Caco-2 (cell line): ENCODE measurements at regions not wholly inside any gene's neighbourhood (a gene's known extent, or its start where the extent isn't known, plus 50 kb on each side); places are given as distances from the start of the nearest gene placed in this dataset.

Experiments used
- BruUV-seq: library from RNA; stranded (reverse); fragments of 400-500 nt; replicated peaks from 2 replicates; lab custom pipeline; 2021; lab: Mats Ljungman, UMichigan
- CTCF ChIA-PET: fragments of 300-600 bp; sonication (Branson Sonifier 250); formaldehyde crosslinking; loops from one replicate; lab custom pipeline; 2022; ENCODE audit warnings: antibody characterized with exemption; lab: Charles Lee
- POLR2A ChIA-PET: fragments of 300-600 bp; sonication (Branson Sonifier 250); formaldehyde crosslinking; loops from one replicate; lab custom pipeline; 2022; ENCODE audit warnings: antibody characterized with exemption; lab: Charles Lee
- DNase-seq, 2 experiments: peaks; one replicate each; pipeline versions ENCODE4 v3.0.0 to v3.0.0-alpha.2; 2020 to 2022
- H3K27me3 ChIP-seq: replicated peaks from 2 replicates; pipeline ENCODE4 v1.6.0; 2011; ENCODE audit warnings: low read length; ENCODE audit not compliant: control insufficient read depth, insufficient read depth
- H3K36me3 ChIP-seq: 2 replicates; pipeline ENCODE4 v1.5.1; 2011; ENCODE audit warnings: low read length; ENCODE audit not compliant: control insufficient read depth, insufficient read depth
- H3K4me1 ChIP-seq: fragments of 250-450 bp; sonication (Bioruptor Pico); 2 replicates; pipeline ENCODE4 v1.5.1; 2020; ENCODE audit warnings: mild to moderate bottlenecking
- H3K4me3 ChIP-seq: 2 replicates; pipeline ENCODE4 v1.5.1; 2011; ENCODE audit warnings: low read depth, mild to moderate bottlenecking, control low read depth, low read length
- H3K9me3 ChIP-seq: fragments of 250-450 bp; sonication (Bioruptor Pico); 2 replicates; pipeline ENCODE4 v1.5.1; 2020; ENCODE audit warnings: mild to moderate bottlenecking, moderate library complexity
- H3K27ac Mint-ChIP-seq: one replicate; pipeline ENCODE4 v1.8.0; 2022; ENCODE audit warnings: mixed read lengths; ENCODE audit not compliant: unreplicated experiment
- H3K27me3 Mint-ChIP-seq: one replicate; pipeline ENCODE4 v1.8.0; 2022; ENCODE audit warnings: mixed read lengths; ENCODE audit not compliant: insufficient read depth, unreplicated experiment
- H3K36me3 Mint-ChIP-seq: one replicate; pipeline ENCODE4 v1.8.0; 2022; ENCODE audit warnings: mild to moderate bottlenecking, mixed read lengths; ENCODE audit not compliant: insufficient read depth, unreplicated experiment
- H3K4me1 Mint-ChIP-seq: one replicate; pipeline ENCODE4 v1.8.0; 2022; ENCODE audit warnings: low read depth, mixed read lengths; ENCODE audit not compliant: unreplicated experiment
- H3K4me3 Mint-ChIP-seq: one replicate; pipeline ENCODE4 v1.8.0; 2022; ENCODE audit warnings: mild to moderate bottlenecking, moderate library complexity, mixed read lengths; ENCODE audit not compliant: unreplicated experiment
- H3K9me3 Mint-ChIP-seq: one replicate; pipeline ENCODE4 v1.8.0; 2022; ENCODE audit warnings: mixed read lengths; ENCODE audit not compliant: unreplicated experiment
- CTCF ChIP-seq, 2 experiments: fragments of 200-600 bp in 1 of 2; IDR thresholded peaks; 1 replicate in 1 of 2; 2 replicates in 1 of 2; pipeline versions ENCODE4 v1.5.1 to v1.8.0; 2011 to 2022; ENCODE audit warnings: antibody characterized with exemption in 1 of 2, control low read depth in 1 of 2, inconsistent platforms in 1 of 2, low read depth in 1 of 2, low read length in 1 of 2, mild to moderate bottlenecking in 1 of 2, moderate library complexity in 1 of 2; ENCODE audit not compliant: insufficient read depth in 1 of 2, severe bottlenecking in 1 of 2, unreplicated experiment in 1 of 2
- intact Hi-C: fragments of 100-400 bp; cut with micrococcal nuclease; formaldehyde crosslinking; loops from one replicate; pipeline ENCODE4 v1.10.0; 2022; ENCODE audit not compliant: unreplicated experiment

- Mint-ChIP-seq H3K9me3 (no peaks in the 10 kb centered on the region), H3K27ac (no peak overlapping the region), H3K36me3 (no peaks in the 10 kb centered on the region), H3K4me3 (no peak overlapping the region), H3K4me1 (no peaks in the 10 kb centered on the region), H3K27me3 (no peaks in the 10 kb centered on the region)
- H3K4me1 ChIP-seq: no peaks in the 10 kb centered on the region
- no peak for TF ChIP-seq CTCF (IDR thresholded peaks at IDR 0.05; ENCODE audit: insufficient read depth in 1 of 2, low read depth in 1 of 2, low read length in 1 of 2, severe bottlenecking in 1 of 2, unreplicated experiment in 1 of 2)
- intact Hi-C loops: no loop called here
- POLR2A ChIA-PET: no interaction called here
- no TSS peak for BruUV-seq
- DNase-seq: no peak
- H3K36me3 ChIP-seq: no peaks in the 10 kb centered on the region
- no peaks in the 10 kb centered on the region for H3K9me3 ChIP-seq
- H3K4me3 ChIP-seq: no peak overlapping the region
- H3K27me3 ChIP-seq: no peaks in the 10 kb centered on the region
- CTCF ChIA-PET: no interaction called here
Measured at GRCh38 chr4:138666366-138666765, 349.2 kb upstream of the NOCT start.

- Histone ChIP-seq H3K27me3 (no peaks in the 10 kb centered on the region), H3K9me3 (no peaks in the 10 kb centered on the region), H3K4me1 (no peaks in the 10 kb centered on the region), H3K36me3 (no peaks in the 10 kb centered on the region), H3K4me3 (no peak overlapping the region)
- Mint-ChIP-seq H3K9me3 (no peaks in the 10 kb centered on the region), H3K27me3 (no peaks in the 10 kb centered on the region), H3K4me3 (no peak overlapping the region), H3K27ac (no peak overlapping the region), H3K4me1 (no peaks in the 10 kb centered on the region), H3K36me3 (no peaks in the 10 kb centered on the region)
- DNase-seq: no peak
- no peak for TF ChIP-seq CTCF (IDR thresholded peaks at IDR 0.05; ENCODE audit: insufficient read depth in 1 of 2, low read depth in 1 of 2, low read length in 1 of 2, severe bottlenecking in 1 of 2, unreplicated experiment in 1 of 2)
- ChIA-PET POLR2A (no interaction called here), CTCF (no interaction called here)
- intact Hi-C loops: no loop called here
- no TSS peak for BruUV-seq
Measured at GRCh38 chr4:138665851-138666250, 349.7 kb upstream of the NOCT start.

GRCh38 chr4:138663883-138664282 is 351.7 kb upstream of the NOCT start:
- no peak overlapping the region for H3K4me3 Mint-ChIP-seq
- CTCF ChIA-PET: no interaction called here
- H3K36me3 Mint-ChIP-seq: no peaks in the 10 kb centered on the region

More at GRCh38 chr4:138663883-138664282, 351.7 kb upstream of the NOCT start:
- Histone ChIP-seq H3K4me1 (no peaks in the 10 kb centered on the region), H3K27me3 (no peaks in the 10 kb centered on the region), H3K36me3 (no peaks in the 10 kb centered on the region), H3K9me3 (no peaks in the 10 kb centered on the region), H3K4me3 (no peak overlapping the region)
- Mint-ChIP-seq H3K4me1 (no peaks in the 10 kb centered on the region), H3K27ac (no peak overlapping the region), H3K27me3 (no peaks in the 10 kb centered on the region), H3K9me3 (no peaks in the 10 kb centered on the region)
- no peak for DNase-seq
- BruUV-seq: no TSS peak
- POLR2A ChIA-PET: no interaction called here
- intact Hi-C loops: no loop called here
- TF ChIP-seq CTCF (IDR thresholded peaks at IDR 0.05; ENCODE audit: insufficient read depth in 1 of 2, low read depth in 1 of 2, low read length in 1 of 2, severe bottlenecking in 1 of 2, unreplicated experiment in 1 of 2): no peak
